K562 (cell line): ENCODE measurements at regions not wholly inside any gene's neighbourhood (a gene's known extent, or its start where the extent isn't known, plus 50 kb on each side); places are given as distances from the start of the nearest gene placed in this dataset.

Experiments used
- CTCFL ChIP-seq: IDR thresholded peaks from 2 replicates; pipeline ENCODE4 v1.6.1; 2011; ENCODE audit warnings: borderline replicate concordance, low read depth, mild to moderate bottlenecking, moderate library complexity, low read length; ENCODE audit not compliant: insufficient read depth, poor library complexity, severe bottlenecking
- DNMT1 ChIP-seq: fragments of 450-650 bp; IDR thresholded peaks from 2 replicates; pipeline ENCODE4 v1.6.1; 2016; ENCODE audit warnings: antibody characterized with exemption, mild to moderate bottlenecking
- FOXK1 ChIP-seq: sonication (generic); formaldehyde crosslinking; IDR thresholded peaks from 2 replicates; pipeline ENCODE4 v1.8.0; 2022; ENCODE audit warnings: missing genetic modification reagents, mild to moderate bottlenecking, borderline replicate concordance
- MED1 ChIP-seq: sonication (generic); formaldehyde crosslinking; IDR thresholded peaks from 2 replicates; pipeline ENCODE4 v1.8.1; 2023; ENCODE audit warnings: missing genetic modification reagents, borderline replicate concordance
- MXI1 ChIP-seq: IDR thresholded peaks from 2 replicates; pipeline ENCODE4 v1.6.1; 2011; ENCODE audit warnings: low read depth, mild to moderate bottlenecking, improper control_type of control experiment, low read length
- NR1H2 ChIP-seq: sonication (generic); formaldehyde crosslinking; IDR thresholded peaks from 2 replicates; pipeline ENCODE4 v1.4.0; 2020; ENCODE audit warnings: mild to moderate bottlenecking, missing genetic modification reagents
- POLR2A ChIP-seq: fragments of 450-650 bp; conservative IDR thresholded peaks from 2 replicates; pipeline ENCODE4 v1.6.1; 2016
- ZBTB17 ChIP-seq: fragments of 450-650 bp; formaldehyde crosslinking; IDR thresholded peaks from 2 replicates; pipeline ENCODE4 v1.4.0; 2020; ENCODE audit warnings: mild to moderate bottlenecking
- TF ChIP-seq, protein P1 (sequence below): sonication (generic); formaldehyde crosslinking; IDR thresholded peaks from 2 replicates; pipeline ENCODE4 v1.5.0; 2020; ENCODE audit warnings: missing genetic modification reagents

DNA sequence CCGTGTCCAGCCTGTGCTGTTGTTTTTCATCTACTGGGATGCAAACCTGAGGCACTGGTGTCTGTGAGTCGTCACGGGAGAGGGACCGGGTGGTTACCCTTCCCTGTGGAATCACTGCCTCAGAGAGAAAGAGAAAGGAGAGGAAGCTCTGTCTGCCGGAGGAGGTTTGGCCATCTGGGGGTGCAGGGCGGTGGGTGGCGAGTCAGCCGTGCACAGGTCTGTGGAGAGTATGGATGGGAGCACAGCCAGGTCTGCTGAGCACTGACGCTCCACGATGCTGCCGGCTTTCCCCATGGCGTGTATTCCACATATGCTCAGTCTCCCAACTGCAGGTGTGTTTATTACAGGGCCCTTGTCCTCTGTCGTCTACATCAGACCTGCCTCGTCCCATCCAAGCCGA lies 395.2 kb upstream of the IRX4 start:
- TF ChIP-seq FOXK1 (CRISPR knock-in tag) (no peak), NR1H2 (no peak), DNMT1 (no peak), CTCFL (no peak), MXI1 (no peak), POLR2A (no peak), ZBTB17 (CRISPR knock-in tag) (no peak), MED1 (CRISPR knock-in tag) (no peak)
- TF ChIP-seq, protein P1, sequence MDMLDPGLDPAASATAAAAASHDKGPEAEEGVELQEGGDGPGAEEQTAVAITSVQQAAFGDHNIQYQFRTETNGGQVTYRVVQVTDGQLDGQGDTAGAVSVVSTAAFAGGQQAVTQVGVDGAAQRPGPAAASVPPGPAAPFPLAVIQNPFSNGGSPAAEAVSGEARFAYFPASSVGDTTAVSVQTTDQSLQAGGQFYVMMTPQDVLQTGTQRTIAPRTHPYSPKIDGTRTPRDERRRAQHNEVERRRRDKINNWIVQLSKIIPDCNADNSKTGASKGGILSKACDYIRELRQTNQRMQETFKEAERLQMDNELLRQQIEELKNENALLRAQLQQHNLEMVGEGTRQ: no peak
